Neural cell (in vitro differentiated cells): ENCODE measurements at regions not wholly inside any gene's neighbourhood (a gene's known extent, or its start where the extent isn't known, plus 50 kb on each side); places are given as distances from the start of the nearest gene placed in this dataset.

Source experiments
- H2AFZ ChIP-seq: fragments of 200-600, 300-800 bp; sonication (generic), shearing (Covaris generic); 2 replicates; pipeline ENCODE4 v1.6.0; 2014; ENCODE audit warnings: low read depth, mild to moderate bottlenecking, antibody characterized with exemption, low read length, moderate library complexity
- H3F3A ChIP-seq: fragments of 200-600 bp; shearing (Covaris generic); 2 replicates; pipeline ENCODE4 v1.6.1; 2016; ENCODE audit warnings: mild to moderate bottlenecking, moderate library complexity, mixed read lengths, antibody characterized with exemption, low read length; ENCODE audit not compliant: insufficient read depth, poor library complexity, severe bottlenecking
- H3K27ac ChIP-seq: fragments of 200-600, 300-800 bp; sonication (generic), shearing (Covaris generic); 2 replicates; pipeline ENCODE4 v1.5.1; 2014; ENCODE audit warnings: mild to moderate bottlenecking, low read length, moderate library complexity
- H3K27me3 ChIP-seq: fragments of 300-800, 200-600 bp; sonication (generic), shearing (Covaris generic); 2 replicates; pipeline ENCODE4 v1.6.0; 2014; ENCODE audit warnings: mild to moderate bottlenecking, low read depth, low read length, moderate library complexity; ENCODE audit not compliant: insufficient read depth
- H3K36me3 ChIP-seq: fragments of 300-800, 200-600 bp; sonication (generic), shearing (Covaris generic); 2 replicates; pipeline ENCODE4 v1.5.1; 2014; ENCODE audit warnings: mild to moderate bottlenecking, antibody characterized with exemption, low read length, moderate library complexity; ENCODE audit not compliant: insufficient read depth
- H3K4me2 ChIP-seq: fragments of 300-800, 200-600 bp; sonication (generic), shearing (Covaris generic); 2 replicates; pipeline ENCODE4 v1.6.0; 2014; ENCODE audit warnings: mild to moderate bottlenecking, low read length
- H3K4me3 ChIP-seq: fragments of 300-800, 200-600 bp; sonication (generic), shearing (Covaris generic); 2 replicates; pipeline ENCODE4 v1.5.1; 2014; ENCODE audit warnings: mild to moderate bottlenecking, low read length, moderate library complexity
- H3K79me2 ChIP-seq: fragments of 200-600 bp; shearing (Covaris generic); replicated peaks from 2 replicates; pipeline ENCODE4 v1.6.0; 2014; ENCODE audit warnings: mild to moderate bottlenecking, low read length, moderate library complexity; ENCODE audit not compliant: insufficient read depth
- H3K9ac ChIP-seq: fragments of 300-800, 200-600 bp; sonication (generic), shearing (Covaris generic); 2 replicates; pipeline ENCODE4 v1.6.1; 2016; ENCODE audit warnings: mild to moderate bottlenecking, low read length, mixed read lengths
- H3K9me2 ChIP-seq: fragments of 200-600 bp; shearing (Covaris generic); 2 replicates; pipeline ENCODE4 v1.6.1; 2016; ENCODE audit warnings: mild to moderate bottlenecking, low read length, mixed read lengths; ENCODE audit not compliant: insufficient read depth
- H3K9me3 ChIP-seq: fragments of 200-600, 300-800 bp; sonication (generic), shearing (Covaris generic); 2 replicates; pipeline ENCODE4 v1.6.1; 2016; ENCODE audit warnings: mild to moderate bottlenecking, mixed run types, low read length, moderate library complexity, mixed read lengths
- H4K20me1 ChIP-seq: fragments of 200-600 bp; shearing (Covaris generic); 2 replicates; pipeline ENCODE4 v1.6.1; 2016; ENCODE audit warnings: mild to moderate bottlenecking, mixed run types; ENCODE audit not compliant: insufficient read depth
- CTCF ChIP-seq: fragments of 450-650 bp; IDR thresholded peaks from 2 replicates; pipeline ENCODE4 v1.5.1; 2014; ENCODE audit warnings: antibody characterized with exemption, mild to moderate bottlenecking, moderate library complexity; ENCODE audit not compliant: poor library complexity, severe bottlenecking
- EP300 ChIP-seq: fragments of 450-650 bp; conservative IDR thresholded peaks from 2 replicates; pipeline ENCODE4 v1.6.1; 2014; ENCODE audit warnings: antibody characterized with exemption, mild to moderate bottlenecking, moderate library complexity; ENCODE audit not compliant: poor library complexity, severe bottlenecking
- EZH2 ChIP-seq: fragments of 200-600, 300-800 bp; shearing (Covaris generic), sonication (generic); IDR thresholded peaks from 2 replicates; pipeline ENCODE4 v1.6.1; 2014; ENCODE audit warnings: antibody characterized with exemption, low read length, borderline replicate concordance, mild to moderate bottlenecking; ENCODE audit not compliant: insufficient read depth, poor library complexity, severe bottlenecking
- MXI1 ChIP-seq: fragments of 450-650 bp; conservative IDR thresholded peaks from 2 replicates; pipeline ENCODE4 v1.6.1; 2014; ENCODE audit warnings: antibody characterized with exemption, mild to moderate bottlenecking; ENCODE audit not compliant: poor library complexity, severe bottlenecking
- POLR2AphosphoS5 ChIP-seq: IDR thresholded peaks from 2 replicates; pipeline ENCODE4 v1.6.1; 2012
- RAD21 ChIP-seq: fragments of 450-650 bp; conservative IDR thresholded peaks from 2 replicates; pipeline ENCODE4 v1.6.1; 2014; ENCODE audit warnings: antibody characterized with exemption, mild to moderate bottlenecking, moderate library complexity
- REST ChIP-seq: IDR thresholded peaks from 2 replicates; pipeline ENCODE4 v1.6.1; 2012; ENCODE audit warnings: borderline replicate concordance
- SMC3 ChIP-seq: fragments of 450-650 bp; conservative IDR thresholded peaks from 2 replicates; pipeline ENCODE4 v1.6.1; 2014; ENCODE audit warnings: antibody characterized with exemption, mild to moderate bottlenecking, moderate library complexity; ENCODE audit not compliant: poor library complexity
- TAF1 ChIP-seq: IDR thresholded peaks from 2 replicates; pipeline ENCODE4 v1.6.1; 2012; ENCODE audit warnings: low read depth

GRCh38 chr16:9322769-9323168, 231.3 kb downstream of the HAPSTR1 start:
- no peak overlapping the region for H3K4me2 ChIP-seq
- no peaks in the 10 kb centered on the region for H3K79me2 ChIP-seq
- H3K27ac ChIP-seq = no peak overlapping the region
- no peak overlapping the region for H3K9ac ChIP-seq
- no peaks in the 10 kb centered on the region for H3K36me3 ChIP-seq
- H3K4me3 ChIP-seq = no peak overlapping the region
- H4K20me1 ChIP-seq = no peaks in the 10 kb centered on the region
- H3K9me3 ChIP-seq = no peaks in the 10 kb centered on the region
- H3F3A ChIP-seq = no peaks in the 10 kb centered on the region
- no peak for TF ChIP-seq EP300
- no peak for TF ChIP-seq TAF1
- no peak for TF ChIP-seq RAD21
- TF ChIP-seq POLR2AphosphoS5 = no peak
- no peak for TF ChIP-seq REST
- TF ChIP-seq CTCF = no peak
- TF ChIP-seq SMC3 = no peak
- no peak for TF ChIP-seq MXI1
- no peak for TF ChIP-seq EZH2
- H3K9me2 ChIP-seq = no peaks in the 10 kb centered on the region
- H2AFZ ChIP-seq = no peak overlapping the region
- H3K27me3 ChIP-seq = no peaks in the 10 kb centered on the region

GRCh38 chr16:9323170-9323569, 231.7 kb downstream of the HAPSTR1 start:
- Histone ChIP-seq H3K9me3 (no peaks in the 10 kb centered on the region), H4K20me1 (no peaks in the 10 kb centered on the region), H3K4me3 (no peak overlapping the region), H3K79me2 (no peaks in the 10 kb centered on the region), H3K9me2 (no peaks in the 10 kb centered on the region), H3K9ac (no peak overlapping the region), H2AFZ (no peak overlapping the region), H3K27ac (no peak overlapping the region), H3F3A (no peaks in the 10 kb centered on the region), H3K36me3 (no peaks in the 10 kb centered on the region), H3K27me3 (no peaks in the 10 kb centered on the region), H3K4me2 (no peak overlapping the region)
- TF ChIP-seq MXI1 = no peak

- H3F3A ChIP-seq = no peaks in the 10 kb centered on the region
- H3K36me3 ChIP-seq = no peaks in the 10 kb centered on the region
- no peak overlapping the region for H3K4me3 ChIP-seq
- H2AFZ ChIP-seq = no peak overlapping the region
- no peaks in the 10 kb centered on the region for H4K20me1 ChIP-seq
- H3K9me2 ChIP-seq = no peaks in the 10 kb centered on the region
- no peak overlapping the region for H3K9ac ChIP-seq
- H3K27ac ChIP-seq = no peak overlapping the region
- no peaks in the 10 kb centered on the region for H3K79me2 ChIP-seq
- no peak for TF ChIP-seq RAD21
- no peak for TF ChIP-seq TAF1
- no peak for TF ChIP-seq POLR2AphosphoS5
- TF ChIP-seq REST = no peak
- TF ChIP-seq CTCF = no peak
- no peak for TF ChIP-seq SMC3
- TF ChIP-seq MXI1 = no peak
- TF ChIP-seq EZH2 = no peak
- TF ChIP-seq EP300 = no peak
- H3K9me3 ChIP-seq = no peaks in the 10 kb centered on the region
- no peak overlapping the region for H3K4me2 ChIP-seq
- no peaks in the 10 kb centered on the region for H3K27me3 ChIP-seq
Observed at GRCh38 chr16:9327253-9327652, 235.8 kb downstream of the HAPSTR1 start.
